ENCODE measurements at regions not wholly inside any gene's neighbourhood (a gene's known extent, or its start where the extent isn't known, plus 50 kb on each side); places are given as distances from the start of the nearest gene placed in this dataset.

DNA sequence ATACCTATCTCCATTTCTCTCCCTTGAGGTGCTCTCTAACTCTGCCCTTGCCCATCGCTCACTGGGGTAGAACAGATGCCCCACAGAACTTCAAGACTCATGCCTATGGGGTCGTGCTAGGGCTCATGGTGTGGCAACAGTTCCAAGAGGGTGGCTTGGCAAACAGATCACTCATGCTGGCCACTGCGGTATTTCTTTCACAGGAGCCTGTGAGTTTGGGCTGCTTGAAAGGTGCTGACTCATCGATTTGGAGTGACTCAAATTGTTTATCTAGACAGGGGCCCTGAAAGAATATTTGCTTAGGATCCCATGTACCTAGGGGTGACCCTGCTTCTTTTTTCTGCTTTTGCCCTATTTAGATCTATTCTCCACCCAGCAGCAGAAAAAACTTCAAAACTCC, 69.9 kb downstream of the IRX5 start:
- Histone ChIP-seq H3K79me2 (ENCODE audit: insufficient read depth, low read length) (no peaks in the 10 kb centered on the region), H3K4me1 (ENCODE audit: insufficient read depth, low read length, poor library complexity, severe bottlenecking) (no peaks in the 10 kb centered on the region), H3K9me3 (ENCODE audit: insufficient read depth, low read depth, low read length) (no peaks in the 10 kb centered on the region), H3K36me3 (ENCODE audit: insufficient read depth, low read length) (no peaks in the 10 kb centered on the region), H3K4me3 (ENCODE audit: low read length, poor library complexity, severe bottlenecking) (no peak overlapping the region), H3K27me3 (ENCODE audit: insufficient read depth, low read length, poor library complexity, severe bottlenecking) (no peaks in the 10 kb centered on the region), H3K9ac (ENCODE audit: low read depth, low read length, poor library complexity, severe bottlenecking) (no peak overlapping the region), H4K20me1 (ENCODE audit: insufficient read depth, low read length, poor library complexity, severe bottlenecking) (no peaks in the 10 kb centered on the region), H3K9me2 (replicated peaks; ENCODE audit: low read depth, low read length) (no peaks in the 10 kb centered on the region), H3K4me2 (ENCODE audit: low read depth, low read length, poor library complexity, severe bottlenecking) (no peak overlapping the region), H3F3A (ENCODE audit: low read depth) (no peaks in the 10 kb centered on the region), H2AFZ (ENCODE audit: low read length) (no peak overlapping the region)
- TF ChIP-seq CTCF (conservative IDR thresholded peaks at IDR 0.05; ENCODE audit: low read length) = no peak
- no peak for TF ChIP-seq EZH2phosphoT487 (IDR thresholded peaks at IDR 0.05; ENCODE audit: borderline replicate concordance)

DNA sequence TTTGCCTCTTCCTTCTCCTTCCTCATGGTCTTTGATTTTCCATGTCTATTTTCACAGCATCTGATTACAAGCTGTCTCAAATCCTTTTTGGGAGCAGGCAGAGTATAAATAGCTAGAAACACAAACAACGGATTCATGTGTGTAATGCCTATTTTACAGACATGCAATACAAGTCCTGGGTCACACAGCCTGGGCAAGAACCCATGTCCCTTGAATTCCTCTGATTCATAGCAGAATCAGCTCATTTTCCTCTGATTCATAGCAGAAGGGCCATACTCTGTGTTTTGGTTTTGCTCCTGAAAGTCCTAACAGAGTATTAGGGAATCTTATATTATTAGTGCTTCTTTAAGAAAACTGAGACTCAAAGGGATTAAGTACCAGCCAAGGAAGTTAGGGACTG, 71.3 kb downstream of the IRX5 start:
- H3K4me3 ChIP-seq (ENCODE audit: low read length, poor library complexity, severe bottlenecking) = no peak overlapping the region
- no peak overlapping the region for H2AFZ ChIP-seq (ENCODE audit: low read length)
- no peaks in the 10 kb centered on the region for H3K9me2 ChIP-seq (replicated peaks; ENCODE audit: low read depth, low read length)
- no peaks in the 10 kb centered on the region for H3K9me3 ChIP-seq (ENCODE audit: insufficient read depth, low read depth, low read length)
- H3K4me2 ChIP-seq (ENCODE audit: low read depth, low read length, poor library complexity, severe bottlenecking) = no peak overlapping the region
- H3K4me1 ChIP-seq (ENCODE audit: insufficient read depth, low read length, poor library complexity, severe bottlenecking) = no peaks in the 10 kb centered on the region
- H3F3A ChIP-seq (ENCODE audit: low read depth) = no peaks in the 10 kb centered on the region
- TF ChIP-seq CTCF (conservative IDR thresholded peaks at IDR 0.05; ENCODE audit: low read length) = no peak
- H3K79me2 ChIP-seq (ENCODE audit: insufficient read depth, low read length) = no peaks in the 10 kb centered on the region
- H3K9ac ChIP-seq (ENCODE audit: low read depth, low read length, poor library complexity, severe bottlenecking) = no peak overlapping the region
- H3K36me3 ChIP-seq (ENCODE audit: insufficient read depth, low read length) = no peaks in the 10 kb centered on the region
- no peaks in the 10 kb centered on the region for H3K27me3 ChIP-seq (ENCODE audit: insufficient read depth, low read length, poor library complexity, severe bottlenecking)
- no peaks in the 10 kb centered on the region for H4K20me1 ChIP-seq (ENCODE audit: insufficient read depth, low read length, poor library complexity, severe bottlenecking)

DNA sequence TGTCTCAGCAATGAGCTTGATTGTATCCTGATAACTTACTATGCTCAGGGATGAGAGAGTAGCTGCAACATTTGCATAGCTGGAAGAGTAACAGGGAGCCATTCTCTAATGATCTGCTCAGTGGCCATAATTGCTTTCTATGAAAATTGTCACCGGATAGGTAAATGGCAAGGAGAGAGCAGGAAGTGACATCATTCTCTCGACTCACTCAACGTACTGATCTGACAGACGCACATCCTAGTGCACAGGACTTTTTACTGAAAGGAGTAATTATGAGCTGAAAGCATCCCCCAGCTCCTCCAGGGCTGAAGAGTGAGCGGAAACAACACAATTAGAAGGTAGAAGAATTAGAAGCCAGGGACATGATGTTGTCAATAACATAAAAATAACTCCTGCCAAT, 71.8 kb downstream of the IRX5 start:
- Histone ChIP-seq H3K4me1 (ENCODE audit: insufficient read depth, low read length, poor library complexity, severe bottlenecking) (no peaks in the 10 kb centered on the region), H3K27me3 (ENCODE audit: insufficient read depth, low read length, poor library complexity, severe bottlenecking) (no peaks in the 10 kb centered on the region), H3K9me3 (ENCODE audit: insufficient read depth, low read depth, low read length) (no peaks in the 10 kb centered on the region), H3K9me2 (replicated peaks; ENCODE audit: low read depth, low read length) (no peaks in the 10 kb centered on the region), H3K4me2 (ENCODE audit: low read depth, low read length, poor library complexity, severe bottlenecking) (no peak overlapping the region), H3K36me3 (ENCODE audit: insufficient read depth, low read length) (no peaks in the 10 kb centered on the region), H3K4me3 (ENCODE audit: low read length, poor library complexity, severe bottlenecking) (no peak overlapping the region), H4K20me1 (ENCODE audit: insufficient read depth, low read length, poor library complexity, severe bottlenecking) (no peaks in the 10 kb centered on the region), H3F3A (ENCODE audit: low read depth) (no peaks in the 10 kb centered on the region), H3K9ac (ENCODE audit: low read depth, low read length, poor library complexity, severe bottlenecking) (no peak overlapping the region), H2AFZ (ENCODE audit: low read length) (no peak overlapping the region), H3K79me2 (ENCODE audit: insufficient read depth, low read length) (no peaks in the 10 kb centered on the region)
- TF ChIP-seq CTCF (conservative IDR thresholded peaks at IDR 0.05; ENCODE audit: low read length) = no peak

Measured in Loucy (cell line).